ENCODE measurements at regions not wholly inside any gene's neighbourhood (a gene's known extent, or its start where the extent isn't known, plus 50 kb on each side); places are given as distances from the start of the nearest gene placed in this dataset.

- no peak overlapping the region for H3K4me3 Mint-ChIP-seq
- peaks cover 5% of the 10 kb centered on the region for H3K4me1 Mint-ChIP-seq (ENCODE audit: unreplicated experiment)
- no peak for TF ChIP-seq CTCF (conservative IDR thresholded peaks at IDR 0.05)
- H3K27me3 Mint-ChIP-seq: no peaks in the 10 kb centered on the region
- no peak overlapping the region for H3K27ac Mint-ChIP-seq
- peaks cover 4% of the 10 kb centered on the region for H3K36me3 Mint-ChIP-seq
- no peaks in the 10 kb centered on the region for H3K9me3 Mint-ChIP-seq
- no peak for DNase-seq (ENCODE audit: extremely low spot score, unreplicated experiment)
Measured at GRCh38 chr14:71497645-71498086, 434.6 kb upstream of the RGS6 start.

- DNase-seq (ENCODE audit: extremely low spot score, unreplicated experiment): no peak
- H3K4me1 Mint-ChIP-seq (ENCODE audit: unreplicated experiment): peaks cover 5% of the 10 kb centered on the region
Measured at GRCh38 chr14:71498212-71498611, 434.0 kb upstream of the RGS6 start.

GRCh38 chr14:71499018-71499417 lies 433.2 kb upstream of the RGS6 start:
- Mint-ChIP-seq H3K4me3 (no peak overlapping the region), H3K27me3 (no peaks in the 10 kb centered on the region), H3K4me1 (ENCODE audit: unreplicated experiment) (peaks cover 5% of the 10 kb centered on the region), H3K36me3 (peaks cover 4% of the 10 kb centered on the region), H3K9me3 (no peaks in the 10 kb centered on the region), H3K27ac (no peak overlapping the region)
- no peak for TF ChIP-seq CTCF (conservative IDR thresholded peaks at IDR 0.05)
- DNase-seq (ENCODE audit: extremely low spot score, unreplicated experiment): no peak

More at GRCh38 chr14:71498212-71498611, 434.0 kb upstream of the RGS6 start:
- H3K36me3 Mint-ChIP-seq: peaks cover 4% of the 10 kb centered on the region
- H3K27me3 Mint-ChIP-seq: no peaks in the 10 kb centered on the region
- no peaks in the 10 kb centered on the region for H3K9me3 Mint-ChIP-seq
- H3K27ac Mint-ChIP-seq: no peak overlapping the region
- H3K4me3 Mint-ChIP-seq: no peak overlapping the region
- no peak for TF ChIP-seq CTCF (conservative IDR thresholded peaks at IDR 0.05)

- no peak overlapping the region for H3K4me3 Mint-ChIP-seq
- H3K27ac Mint-ChIP-seq: no peak overlapping the region
- no peak for DNase-seq (ENCODE audit: extremely low spot score, unreplicated experiment)
- H3K27me3 Mint-ChIP-seq: no peaks in the 10 kb centered on the region
- H3K36me3 Mint-ChIP-seq: peaks cover 6% of the 10 kb centered on the region
- TF ChIP-seq CTCF (conservative IDR thresholded peaks at IDR 0.05): no peak
- H3K9me3 Mint-ChIP-seq: peaks cover under 1% of the 10 kb centered on the region
- peaks cover 14% of the 10 kb centered on the region for H3K4me1 Mint-ChIP-seq (ENCODE audit: unreplicated experiment)
Measured at GRCh38 chr14:71507681-71508080, 424.5 kb upstream of the RGS6 start.

GRCh38 chr14:71508901-71509300 lies 423.3 kb upstream of the RGS6 start:
- peaks cover 14% of the 10 kb centered on the region for H3K4me1 Mint-ChIP-seq (ENCODE audit: unreplicated experiment)
- no peak overlapping the region for H3K4me3 Mint-ChIP-seq
- TF ChIP-seq CTCF (conservative IDR thresholded peaks at IDR 0.05): no peak
- DNase-seq (ENCODE audit: extremely low spot score, unreplicated experiment): no peak
- H3K9me3 Mint-ChIP-seq: peaks cover 5% of the 10 kb centered on the region
- H3K27me3 Mint-ChIP-seq: no peaks in the 10 kb centered on the region
- H3K36me3 Mint-ChIP-seq: peaks cover 12% of the 10 kb centered on the region
- no peak overlapping the region for H3K27ac Mint-ChIP-seq

GRCh38 chr14:71511152-71511551 lies 421.1 kb upstream of the RGS6 start:
- no peak overlapping the region for H3K27ac Mint-ChIP-seq
- H3K9me3 Mint-ChIP-seq: peaks cover 5% of the 10 kb centered on the region
- TF ChIP-seq CTCF (conservative IDR thresholded peaks at IDR 0.05): no peak
- H3K27me3 Mint-ChIP-seq: no peaks in the 10 kb centered on the region
- H3K36me3 Mint-ChIP-seq: peaks cover 12% of the 10 kb centered on the region
- H3K4me3 Mint-ChIP-seq: no peak overlapping the region
- peaks cover 14% of the 10 kb centered on the region for H3K4me1 Mint-ChIP-seq (ENCODE audit: unreplicated experiment)
- DNase-seq (ENCODE audit: extremely low spot score, unreplicated experiment): no peak

Measured in type B pancreatic cell (in vitro differentiated cells).